ENCODE measurements at regions not wholly inside any gene's neighbourhood (a gene's known extent, or its start where the extent isn't known, plus 50 kb on each side); places are given as distances from the start of the nearest gene placed in this dataset.

- Histone ChIP-seq H3K4me1 (replicated peaks in 1 of 2; ENCODE audit: control insufficient read depth in 2 of 2, insufficient read depth in 2 of 2, low read length in 2 of 2) (no peaks in the 10 kb centered on the region), H3K79me2 (ENCODE audit: control insufficient read depth, insufficient read depth, low read length) (no peaks in the 10 kb centered on the region), H3K4me3 (no peak overlapping the region), H2AFZ (ENCODE audit: low read depth, low read length) (no peak overlapping the region), H3K27ac (ENCODE audit: extremely low read depth, low read depth, low read length) (no peak overlapping the region), H3K4me2 (ENCODE audit: insufficient read depth, low read length) (no peak overlapping the region), H3K36me3 (ENCODE audit: control insufficient read depth, insufficient read depth, low read length) (no peaks in the 10 kb centered on the region), H3K9me1 (ENCODE audit: control insufficient read depth, insufficient read depth, low read length) (no peaks in the 10 kb centered on the region), H3K9me3 (replicated peaks; ENCODE audit: control insufficient read depth, insufficient read depth, low read depth, low read length) (no peaks in the 10 kb centered on the region), H3K27me3 (ENCODE audit: control insufficient read depth in 2 of 2, insufficient read depth in 2 of 2, low read length in 2 of 2) (no peaks in the 10 kb centered on the region), H3K9ac (ENCODE audit: insufficient read depth in 1 of 2, low read depth in 2 of 2, low read length in 2 of 2) (no peak overlapping the region), H4K20me1 (replicated peaks; ENCODE audit: control insufficient read depth, insufficient read depth, low read length) (no peaks in the 10 kb centered on the region)
- FAIRE-seq: no peak
- ChIA-PET CTCF (ENCODE audit: low intra/inter-chr PET ratio) (no interaction called here), POLR2A (no interaction called here)
- DNase-seq (ENCODE audit: extremely low read depth in 1 of 4, low spot score in 3 of 4): no peak
- no TSS peak for BruUV-seq (replicated peaks)
- intact Hi-C loops (cut with micrococcal nuclease) (no loop called here), in situ Hi-C loops (cut with MboI) (no loop called here)
- no peak for ATAC-seq
- WGBS (ENCODE audit: insufficient coverage, low coverage, missing lambda C conversion rate): 0% methylated on average over 1 of the region's 1 CpG
- TF ChIP-seq ZNF347 (CRISPR knock-in tag; IDR thresholded peaks at IDR 0.05; ENCODE audit: low read depth) (no peak), ZNF592 (IDR thresholded peaks at IDR 0.05) (no peak), ETS1 (conservative IDR thresholded peaks at IDR 0.05; ENCODE audit: control insufficient read depth, low read depth, low read length) (no peak), GTF2B (IDR thresholded peaks at IDR 0.05; ENCODE audit: extremely low read depth, insufficient read length) (no peak), FOXP1 (CRISPR knock-in tag; IDR thresholded peaks at IDR 0.05) (no peak), SREBF1 (IDR thresholded peaks at IDR 0.05; ENCODE audit: borderline replicate concordance, low read depth, low read length) (no peak), GATAD2A (IDR thresholded peaks at IDR 0.05) (no peak), CBFA2T2 (conservative IDR thresholded peaks at IDR 0.05) (no peak), ZNF586 (CRISPR knock-in tag; conservative IDR thresholded peaks at IDR 0.05) (no peak), RBM25 (IDR thresholded peaks at IDR 0.05; ENCODE audit: low read depth, low read length, severe bottlenecking) (no peak), SMARCA5 (IDR thresholded peaks at IDR 0.05) (no peak), MIER1 (IDR thresholded peaks at IDR 0.05; ENCODE audit: low read depth) (no peak), ZNF644 (tag; IDR thresholded peaks at IDR 0.05; ENCODE audit: low read depth) (no peak), MITF (IDR thresholded peaks at IDR 0.05) (no peak), ZNF79 (CRISPR knock-in tag; IDR thresholded peaks at IDR 0.05; ENCODE audit: low read depth) (no peak), PHF8 (IDR thresholded peaks at IDR 0.05; ENCODE audit: borderline replicate concordance, low read length) (no peak)
These were observed 1074.5 kb upstream of the PRKX start for GRCh38 chrX:4787971-4788370.
